GM06990 (cell line): ENCODE measurements at regions not wholly inside any gene's neighbourhood (a gene's known extent, or its start where the extent isn't known, plus 50 kb on each side); places are given as distances from the start of the nearest gene placed in this dataset.

Experiments used
- DNase-seq: peaks from one replicate; pipeline ENCODE4 v3.0.0-alpha.2; 2011; ENCODE audit not compliant: insufficient read length; ENCODE audit errors: extremely low read depth
- H3K27me3 ChIP-seq: replicated peaks from 2 replicates; pipeline ENCODE4 v1.6.0; 2011; ENCODE audit warnings: low read length; ENCODE audit not compliant: control insufficient read depth, insufficient read depth
- H3K36me3 ChIP-seq: 2 replicates; pipeline ENCODE4 v1.5.1; 2011; ENCODE audit warnings: low read length; ENCODE audit not compliant: control insufficient read depth, insufficient read depth
- H3K4me3 ChIP-seq: replicated peaks from 2 replicates; pipeline ENCODE4 v1.5.1; 2011; ENCODE audit warnings: low read depth, mild to moderate bottlenecking, control low read depth, low read length
- CTCF ChIP-seq: IDR thresholded peaks from 2 replicates; pipeline ENCODE4 v1.5.1; 2011; ENCODE audit warnings: low read length, control low read depth, mild to moderate bottlenecking, inconsistent platforms; ENCODE audit not compliant: insufficient read depth, poor library complexity, severe bottlenecking

DNA sequence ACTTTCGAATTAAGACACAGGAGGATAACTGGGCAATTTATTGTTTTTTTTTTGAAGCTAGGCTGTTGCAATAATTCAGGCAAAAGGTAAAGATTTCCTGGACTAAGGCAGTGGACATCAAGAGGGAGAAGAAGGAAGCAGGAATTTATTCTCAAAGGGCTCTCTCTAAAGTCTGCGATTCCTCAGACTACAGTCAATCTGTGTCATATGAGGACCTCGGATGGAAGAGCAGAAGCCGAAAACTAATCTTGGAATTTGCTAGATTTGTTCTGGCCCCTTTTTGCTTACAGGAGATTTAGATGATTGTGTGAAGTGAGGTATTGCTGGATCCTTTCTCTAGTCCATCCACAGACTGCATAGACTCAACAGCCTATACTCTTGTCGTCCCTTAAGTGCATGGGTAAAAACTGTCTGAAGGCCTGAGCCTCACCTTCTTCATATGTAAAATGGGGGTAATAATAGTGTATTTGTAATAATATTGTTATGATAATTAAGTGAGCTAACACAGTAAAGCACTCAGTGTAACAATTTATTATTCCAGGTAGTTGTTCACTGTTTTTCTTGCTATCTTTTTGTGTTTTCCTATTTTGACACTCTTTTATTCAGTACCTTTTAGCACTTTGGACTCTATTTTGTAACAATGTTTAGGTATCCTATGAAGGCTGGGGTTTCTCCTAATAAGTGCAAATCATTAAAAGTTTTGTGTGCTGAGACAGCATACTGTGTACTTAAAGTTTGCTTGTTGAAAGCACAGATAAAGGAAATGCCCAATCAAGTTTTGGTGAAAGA lies 54.2 kb upstream of the NT5C1B start:
- DNase-seq = no peak
- no peak for TF ChIP-seq CTCF
- Histone ChIP-seq H3K27me3 (no peaks in the 10 kb centered on the region), H3K4me3 (no peak overlapping the region), H3K36me3 (no peaks in the 10 kb centered on the region)

DNA sequence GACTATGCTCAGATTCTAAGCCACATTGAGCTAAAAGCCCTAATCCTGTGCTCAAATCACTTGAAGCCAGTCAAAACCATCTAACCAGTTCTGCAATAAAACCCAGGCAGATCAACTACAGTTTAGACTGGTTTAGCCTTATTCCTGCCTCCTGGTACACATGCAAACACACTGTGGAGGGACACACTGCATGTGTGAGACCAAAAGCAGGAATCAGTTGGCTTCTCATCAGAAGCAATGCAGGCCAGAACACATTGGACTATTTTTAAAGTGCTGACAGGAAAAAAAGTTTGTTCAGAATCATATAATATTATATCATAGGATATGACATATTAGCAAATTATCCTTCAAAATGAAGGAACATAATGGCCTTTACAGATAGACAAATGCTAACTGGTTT lies 52.5 kb upstream of the NT5C1B start:
- no peak for DNase-seq
- Histone ChIP-seq H3K36me3 (no peaks in the 10 kb centered on the region), H3K4me3 (no peak overlapping the region), H3K27me3 (no peaks in the 10 kb centered on the region)
- no peak for TF ChIP-seq CTCF

- no peak for DNase-seq
- H3K27me3 ChIP-seq = no peaks in the 10 kb centered on the region
- no peak overlapping the region for H3K4me3 ChIP-seq
- no peaks in the 10 kb centered on the region for H3K36me3 ChIP-seq
- TF ChIP-seq CTCF = no peak
These were observed 50.5 kb upstream of the NT5C1B start for GRCh38 chr2:18639756-18640453.
